GM18867 (cell line): ENCODE measurements at regions not wholly inside any gene's neighbourhood (a gene's known extent, or its start where the extent isn't known, plus 50 kb on each side); places are given as distances from the start of the nearest gene placed in this dataset.

ENCODE experiments used
- ATAC-seq: cut with Tn5 transposase; IDR thresholded peaks from one replicate; pipeline ENCODE4 v1.9.1; 2021; ENCODE audit warnings: mild to moderate bottlenecking, moderate library complexity; ENCODE audit not compliant: unreplicated experiment

DNA sequence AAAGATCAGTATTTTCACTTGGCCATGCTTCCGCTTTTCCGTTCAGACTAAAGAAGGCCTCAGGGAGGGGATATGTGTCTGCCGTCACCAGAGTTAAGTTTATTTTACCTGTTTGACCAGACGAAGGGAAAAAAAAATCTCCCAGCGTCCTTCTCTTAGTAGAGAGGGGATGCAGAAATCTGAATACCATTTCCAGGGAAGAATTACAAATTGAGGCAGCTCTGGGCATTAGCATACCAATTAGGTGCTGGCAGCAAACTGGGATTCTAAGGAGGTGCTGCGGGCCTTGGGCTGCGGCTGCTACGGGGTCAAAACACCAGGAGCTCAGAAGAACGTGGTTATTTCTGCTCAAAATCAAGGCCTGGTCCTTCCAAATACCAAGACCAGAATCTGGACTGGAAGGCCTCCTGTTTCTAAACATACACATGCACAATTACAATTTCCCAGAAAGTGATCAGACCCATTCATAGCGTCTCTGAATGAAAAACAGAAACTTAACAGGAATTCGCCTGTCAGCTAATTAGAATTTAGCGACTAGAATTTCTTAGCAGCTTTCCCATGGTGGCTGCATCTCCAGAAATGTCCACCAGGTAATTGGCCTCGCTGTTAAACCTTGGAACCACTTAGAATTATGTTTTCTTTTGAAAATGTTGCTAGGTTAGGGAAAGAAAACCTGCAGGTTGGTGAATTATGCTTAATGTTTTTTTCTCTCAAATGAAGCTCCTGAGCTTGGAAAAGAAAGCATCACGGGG is 617.0 kb downstream of the VRK1 start:
- ATAC-seq, result no peak

DNA sequence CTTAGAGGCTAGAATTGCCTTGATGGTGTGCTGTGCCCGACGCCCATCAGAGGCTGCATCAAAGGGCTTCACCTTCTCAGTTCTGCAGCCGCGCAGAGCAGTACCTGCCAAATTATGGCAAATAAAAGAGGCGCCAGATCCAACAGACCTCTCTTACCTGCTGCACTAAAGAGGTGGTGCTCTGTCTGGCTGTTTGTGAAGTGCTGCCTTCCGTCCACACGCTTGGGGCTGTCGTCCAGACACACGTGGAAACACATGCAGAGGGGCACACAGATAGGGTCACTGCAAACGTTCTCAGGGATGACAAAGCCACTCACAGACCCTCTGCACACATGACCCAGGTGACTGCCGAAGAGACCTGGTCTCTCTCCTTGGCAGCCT is 617.5 kb downstream of the VRK1 start:
- ATAC-seq, result no peak

DNA sequence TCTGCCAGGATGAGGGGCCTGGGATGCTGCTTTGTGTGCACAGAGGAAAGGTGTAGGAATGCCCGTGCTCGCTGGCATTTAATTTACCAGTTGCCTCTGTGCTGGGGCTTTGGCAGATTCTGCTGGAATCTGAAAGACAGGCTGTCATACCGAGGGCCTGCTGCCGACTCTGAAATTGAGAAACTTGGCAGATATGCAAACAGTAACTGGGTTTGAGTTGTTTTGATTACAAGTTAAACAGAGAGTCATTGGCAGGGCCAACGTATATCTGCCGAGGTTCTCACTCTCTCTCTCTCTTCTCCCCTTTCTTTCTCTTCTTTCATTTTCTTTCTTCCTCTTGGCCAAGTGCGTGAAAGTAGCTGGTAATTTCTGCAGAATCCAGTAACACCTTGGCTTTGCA is 618.7 kb downstream of the VRK1 start:
- no peak for ATAC-seq

GRCh38 chr14:97416550-97416949 is 619.4 kb downstream of the VRK1 start:
- ATAC-seq, result no peak

DNA sequence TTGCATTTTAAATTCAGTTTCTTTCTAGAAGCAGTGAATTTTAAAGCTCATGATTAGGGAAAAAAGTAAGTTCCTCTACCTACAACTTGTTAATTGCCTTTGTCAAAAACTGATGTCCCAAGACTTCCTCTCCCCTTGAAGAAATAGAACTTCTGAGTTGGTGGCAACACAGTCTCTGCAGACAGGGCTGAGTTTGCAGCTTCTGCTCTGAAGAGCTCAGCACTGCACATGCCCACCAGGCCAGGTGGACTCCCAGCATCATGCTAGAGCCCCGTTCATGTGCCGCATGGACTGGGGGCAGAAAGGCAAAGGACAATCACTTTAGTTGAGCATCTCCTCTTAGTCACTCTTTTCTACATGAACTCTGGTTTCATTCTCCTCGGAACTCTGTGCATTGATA is 620.1 kb downstream of the VRK1 start:
- no peak for ATAC-seq

GRCh38 chr14:97420211-97420610 is 623.0 kb downstream of the VRK1 start:
- no peak for ATAC-seq

DNA sequence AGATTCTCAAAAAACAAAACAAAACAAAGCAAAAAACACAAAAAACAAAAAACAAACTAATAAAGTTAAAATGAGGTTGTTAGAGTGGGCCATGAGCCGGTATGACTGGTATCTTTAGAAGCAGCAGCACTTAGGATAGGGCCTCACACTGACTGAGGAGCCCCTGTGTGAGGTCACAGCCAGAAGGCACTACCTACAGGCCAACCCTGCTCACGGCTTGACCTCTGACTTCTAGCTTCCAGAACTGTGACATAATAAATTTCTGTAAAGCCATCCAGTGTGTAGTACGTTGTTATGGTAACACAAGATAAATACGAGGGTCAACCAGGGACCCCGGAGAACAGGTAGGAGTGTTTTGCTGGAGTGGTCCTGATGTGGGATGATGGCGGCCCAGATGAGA is 629.6 kb downstream of the VRK1 start:
- ATAC-seq, result no peak

DNA sequence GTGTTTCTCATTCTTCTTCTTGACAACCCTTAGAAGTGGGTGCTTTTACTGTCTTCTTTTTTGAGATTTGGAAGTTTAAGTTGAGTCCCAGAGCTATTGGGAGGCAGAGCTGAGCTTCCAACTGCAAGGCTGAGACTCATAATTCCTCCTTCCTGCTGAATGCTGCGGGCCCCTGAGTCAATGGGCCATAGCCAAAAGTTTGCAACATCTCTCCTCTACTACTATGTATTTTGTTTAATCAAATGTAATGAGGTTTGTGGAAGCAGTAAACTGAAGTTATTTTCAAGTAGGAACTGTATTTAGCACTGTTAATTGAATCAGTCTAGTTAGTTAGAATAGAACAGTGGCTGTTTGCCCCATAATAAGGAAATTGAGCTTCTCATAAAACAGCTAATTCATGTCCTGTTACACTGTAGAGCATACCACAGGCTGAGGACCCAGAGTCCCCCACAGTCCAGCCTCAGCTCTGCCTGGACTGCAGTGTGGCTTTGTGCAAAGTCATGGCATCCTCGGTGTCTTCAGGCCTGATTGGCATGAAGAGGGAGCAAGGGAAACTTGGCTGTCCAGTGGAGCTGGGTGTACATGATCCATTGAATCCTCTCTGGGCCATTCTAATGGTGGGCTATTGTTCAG is 631.7 kb downstream of the VRK1 start:
- no peak for ATAC-seq

- no peak for ATAC-seq
Observed at GRCh38 chr14:97432586-97432985, 635.4 kb downstream of the VRK1 start.

DNA sequence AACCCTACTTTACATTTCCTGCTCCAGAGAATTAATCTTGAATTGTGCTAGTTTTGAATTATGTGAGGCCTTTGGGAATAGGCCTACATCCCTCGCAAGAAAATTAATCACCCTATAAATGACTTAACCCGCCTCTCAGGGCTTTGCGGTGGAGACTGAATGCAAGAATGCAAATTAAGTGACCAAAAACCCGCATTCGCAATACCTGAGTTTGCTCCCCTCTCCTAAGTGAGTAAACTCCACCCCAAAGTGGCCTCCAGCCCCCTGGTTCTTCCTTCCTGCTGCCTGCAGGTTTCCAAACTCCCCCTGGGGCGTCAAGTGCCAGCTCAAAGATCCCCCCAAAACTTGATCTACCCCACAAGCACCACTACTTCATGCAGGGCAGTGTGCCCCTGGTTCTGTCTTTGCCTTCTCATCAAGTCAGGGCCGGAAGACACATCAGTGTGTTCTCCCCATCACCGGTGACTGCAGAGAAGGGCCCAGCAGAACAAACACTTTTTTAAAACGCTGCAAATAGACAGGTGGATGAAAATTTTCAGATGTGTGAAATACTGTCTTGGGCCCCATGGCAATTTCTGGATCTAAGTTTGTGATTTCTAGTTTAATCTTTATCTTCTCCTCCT is 644.7 kb downstream of the VRK1 start:
- peak; percentile 50 for ATAC-seq

- ATAC-seq, result peak; percentile 70
Observed at GRCh38 chr14:97442363-97442762, 645.2 kb downstream of the VRK1 start.

- ATAC-seq, result no peak
Observed at GRCh38 chr14:97443412-97443811, 646.2 kb downstream of the VRK1 start.

DNA sequence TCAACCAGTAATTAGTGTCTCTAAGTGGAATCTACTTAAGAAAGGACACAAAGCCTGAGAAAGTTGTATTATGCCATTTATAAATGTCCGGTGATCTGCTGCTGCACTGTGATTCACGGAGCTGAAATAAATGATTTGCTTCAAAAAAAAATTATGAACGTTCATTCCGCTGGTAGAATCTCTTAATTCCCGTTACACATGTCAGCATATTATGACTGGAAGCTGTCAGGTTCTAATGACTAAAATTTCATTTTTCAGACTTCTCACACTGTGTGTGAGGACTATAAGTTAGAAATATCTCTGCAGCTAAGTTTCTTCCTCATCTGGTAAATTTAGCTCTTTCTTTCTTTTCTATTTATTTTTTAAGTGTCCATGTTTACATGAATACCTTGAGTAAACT is 647.1 kb downstream of the VRK1 start:
- ATAC-seq, result no peak

DNA sequence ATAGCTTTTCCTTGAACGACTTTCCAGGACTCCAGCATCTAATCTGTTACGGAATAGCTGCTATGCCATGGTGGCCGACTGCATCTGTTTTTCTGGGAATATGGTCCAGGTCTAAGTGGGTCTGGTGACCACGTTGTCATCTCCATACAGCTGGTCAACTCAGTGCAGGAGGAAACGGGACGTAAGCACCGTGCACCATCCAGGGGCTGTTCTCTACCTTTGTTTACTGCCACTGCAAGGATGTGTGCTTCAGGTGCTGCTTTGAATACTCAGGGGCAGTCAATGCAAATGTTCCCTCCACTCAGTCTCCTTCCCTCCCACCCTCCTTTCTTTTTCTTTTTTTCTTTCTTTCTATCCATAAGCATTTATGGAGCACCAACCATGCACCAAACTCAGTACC is 648.2 kb downstream of the VRK1 start:
- no peak for ATAC-seq

DNA sequence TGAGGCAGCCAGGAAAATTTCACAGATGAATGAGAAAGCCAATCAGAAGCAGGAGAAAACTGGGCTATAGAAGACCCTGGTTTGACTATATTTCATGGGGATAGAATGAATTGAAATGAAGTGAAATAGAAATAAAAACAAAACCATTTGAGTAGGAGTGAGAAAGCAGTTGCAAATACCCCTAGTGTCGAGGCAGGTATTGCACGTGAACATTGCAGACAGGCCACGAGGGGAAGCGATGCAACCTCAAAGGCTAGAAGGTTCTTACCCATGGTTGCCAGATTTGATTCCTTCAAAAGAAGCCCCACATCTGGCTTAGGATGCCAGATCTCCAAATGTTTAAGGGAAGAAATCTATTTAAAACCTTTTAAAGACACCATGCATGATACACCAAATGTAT is 648.9 kb downstream of the VRK1 start:
- ATAC-seq, result no peak

DNA sequence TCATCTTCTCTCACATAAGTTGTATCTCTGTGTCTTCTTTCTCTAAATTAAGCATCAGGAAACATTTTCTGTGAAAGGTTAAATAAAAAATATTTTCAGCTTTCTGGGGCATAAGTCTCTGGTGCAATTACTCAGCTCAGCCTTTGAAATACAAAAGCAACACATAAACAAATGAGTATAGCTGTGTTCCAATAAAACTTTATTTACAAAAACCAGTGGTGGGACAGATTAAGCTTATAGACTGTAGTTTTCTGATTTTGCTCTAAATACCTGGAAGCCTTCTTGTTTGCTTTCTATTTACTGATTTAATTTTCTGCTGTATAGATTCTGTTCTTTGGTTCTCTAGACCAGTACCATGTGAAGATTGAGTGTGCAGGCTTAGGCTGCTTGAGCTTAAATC is 655.1 kb downstream of the VRK1 start:
- no peak for ATAC-seq

DNA sequence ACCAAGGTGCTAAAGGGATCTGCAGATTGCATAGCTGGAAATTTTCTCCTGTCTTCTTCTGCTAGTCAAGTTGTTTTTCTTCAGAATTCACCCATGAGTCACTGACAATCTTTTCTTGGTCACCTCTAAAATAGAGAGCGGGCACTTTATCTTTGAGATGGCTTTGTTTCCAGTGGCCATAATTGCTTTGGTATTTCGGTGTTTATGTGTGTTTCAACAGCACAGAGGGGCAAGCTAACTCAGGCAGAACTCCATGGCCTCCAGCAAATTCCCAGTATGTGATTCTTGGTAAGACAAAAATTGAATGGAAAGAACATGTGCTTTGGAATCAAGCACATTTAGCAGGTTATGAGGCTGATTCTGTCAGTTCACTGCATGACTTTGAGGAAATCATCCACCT is 656.8 kb downstream of the VRK1 start:
- ATAC-seq, result no peak

DNA sequence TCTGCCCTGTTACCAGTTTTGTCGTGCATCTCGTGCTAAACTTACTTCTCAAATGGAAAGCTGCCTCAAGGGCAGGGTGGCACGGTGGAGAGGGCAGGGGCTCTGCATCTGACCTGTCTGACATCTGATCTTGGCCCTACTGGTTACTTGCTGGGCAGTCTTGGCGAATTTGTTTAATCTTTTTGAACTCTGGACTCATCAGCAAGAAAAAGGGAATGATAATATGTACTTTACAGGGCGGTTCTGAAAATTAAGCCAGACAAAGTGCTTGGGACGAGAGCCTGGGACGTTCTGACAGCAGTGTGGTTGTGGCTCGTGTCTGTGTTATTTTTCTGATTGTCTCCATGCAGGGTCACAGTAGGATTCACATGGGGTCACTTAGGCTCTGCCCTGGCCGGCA is 659.3 kb downstream of the VRK1 start:
- no peak for ATAC-seq

DNA sequence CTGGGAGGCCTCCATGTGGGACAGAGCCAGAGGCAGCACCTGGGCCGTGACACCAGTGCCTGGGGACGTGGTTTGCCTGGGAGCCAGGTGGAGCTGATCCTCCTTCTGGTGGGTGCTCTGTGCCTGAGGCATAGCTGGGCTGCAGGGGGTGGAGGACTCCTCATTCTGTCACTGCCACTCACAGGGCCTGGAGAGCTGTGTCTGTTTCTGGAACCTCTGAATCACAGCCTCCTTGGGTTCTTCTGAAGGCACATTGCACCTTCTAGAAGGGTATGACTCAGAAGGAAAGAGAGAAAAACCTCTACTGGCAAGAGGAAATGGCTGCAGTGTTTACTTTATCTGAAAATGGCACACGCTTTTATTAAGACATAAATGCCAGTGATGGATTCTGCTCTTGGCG is 659.8 kb downstream of the VRK1 start:
- ATAC-seq, result peak; percentile 67

DNA sequence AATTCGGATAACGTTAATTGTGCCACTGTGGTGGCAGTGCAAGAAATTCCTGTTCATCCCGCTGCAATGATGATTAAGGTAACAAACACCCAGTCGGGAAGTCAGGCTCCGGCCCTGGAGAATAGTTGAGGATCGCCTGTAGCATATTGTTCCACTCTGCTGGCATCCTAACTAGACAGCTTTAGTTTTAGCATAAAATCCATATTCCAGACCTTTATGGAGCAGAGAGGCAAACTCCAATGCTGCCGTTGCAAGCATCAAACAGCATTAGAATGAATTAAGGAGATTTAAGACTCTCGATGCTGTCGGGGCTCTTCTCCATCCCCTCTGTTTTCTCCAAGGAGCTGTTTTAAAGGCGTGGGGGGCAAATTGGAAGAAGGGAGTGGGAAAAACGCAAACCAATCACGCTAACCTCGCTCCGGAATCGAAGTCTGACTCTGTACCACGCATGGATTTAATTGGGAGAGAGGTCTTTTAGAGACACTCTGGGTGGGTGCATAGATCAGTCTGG is 660.4 kb downstream of the VRK1 start:
- no peak for ATAC-seq

- no peak for ATAC-seq
Observed at GRCh38 chr14:97458255-97458654, 661.1 kb downstream of the VRK1 start.
